ENCODE measurements at regions not wholly inside any gene's neighbourhood (a gene's known extent, or its start where the extent isn't known, plus 50 kb on each side); places are given as distances from the start of the nearest gene placed in this dataset.

- Histone ChIP-seq H3K4me3 (ENCODE audit: severe bottlenecking) (no peak overlapping the region), H3K9me3 (ENCODE audit: severe bottlenecking) (no peaks in the 10 kb centered on the region), H3K27ac (ENCODE audit: poor library complexity, severe bottlenecking) (no peak overlapping the region), H3K27me3 (ENCODE audit: insufficient read depth, poor library complexity, severe bottlenecking) (no peaks in the 10 kb centered on the region), H3K36me3 (ENCODE audit: low read depth) (no peaks in the 10 kb centered on the region), H3K4me1 (ENCODE audit: insufficient read depth, poor library complexity, severe bottlenecking) (peaks cover under 1% of the 10 kb centered on the region)
- no peak for TF ChIP-seq CTCF (IDR thresholded peaks at IDR 0.05; ENCODE audit: poor library complexity, severe bottlenecking)
- ATAC-seq (ENCODE audit: low read depth) (no peak), DNase-seq (ENCODE audit: low spot score) (no peak)
Observed at GRCh38 chr13:72120632-72121031, 253.6 kb upstream of the DACH1 start.

GRCh38 chr13:72113931-72114330, 246.9 kb upstream of the DACH1 start:
- no peaks in the 10 kb centered on the region for H3K9me3 ChIP-seq (ENCODE audit: severe bottlenecking)
- H3K36me3 ChIP-seq (ENCODE audit: low read depth) = no peaks in the 10 kb centered on the region
- H3K27ac ChIP-seq (ENCODE audit: poor library complexity, severe bottlenecking) = no peak overlapping the region
- peaks cover 15% of the 10 kb centered on the region for H3K4me1 ChIP-seq (ENCODE audit: insufficient read depth, poor library complexity, severe bottlenecking)
- DNase-seq (ENCODE audit: low spot score) = no peak
- no peak for ATAC-seq (ENCODE audit: low read depth)
- TF ChIP-seq CTCF (IDR thresholded peaks at IDR 0.05; ENCODE audit: poor library complexity, severe bottlenecking) = no peak
- no peak overlapping the region for H3K4me3 ChIP-seq (ENCODE audit: severe bottlenecking)
- H3K27me3 ChIP-seq (ENCODE audit: insufficient read depth, poor library complexity, severe bottlenecking) = no peaks in the 10 kb centered on the region

GRCh38 chr13:72113076-72113475, 246.1 kb upstream of the DACH1 start:
- H3K36me3 ChIP-seq (ENCODE audit: low read depth) = no peaks in the 10 kb centered on the region
- DNase-seq (ENCODE audit: low spot score) (no peak), ATAC-seq (ENCODE audit: low read depth) (no peak)
- H3K4me3 ChIP-seq (ENCODE audit: severe bottlenecking) = no peak overlapping the region
- H3K4me1 ChIP-seq (ENCODE audit: insufficient read depth, poor library complexity, severe bottlenecking) = peaks cover 15% of the 10 kb centered on the region
- no peak for TF ChIP-seq CTCF (IDR thresholded peaks at IDR 0.05; ENCODE audit: poor library complexity, severe bottlenecking)
- H3K27me3 ChIP-seq (ENCODE audit: insufficient read depth, poor library complexity, severe bottlenecking) = no peaks in the 10 kb centered on the region
- H3K27ac ChIP-seq (ENCODE audit: poor library complexity, severe bottlenecking) = no peak overlapping the region
- H3K9me3 ChIP-seq (ENCODE audit: severe bottlenecking) = no peaks in the 10 kb centered on the region

GRCh38 chr13:72112216-72112615, 245.2 kb upstream of the DACH1 start:
- no peaks in the 10 kb centered on the region for H3K27me3 ChIP-seq (ENCODE audit: insufficient read depth, poor library complexity, severe bottlenecking)
- H3K4me3 ChIP-seq (ENCODE audit: severe bottlenecking) = no peak overlapping the region

More at GRCh38 chr13:72112216-72112615, 245.2 kb upstream of the DACH1 start:
- DNase-seq (ENCODE audit: low spot score) (no peak), ATAC-seq (ENCODE audit: low read depth) (no peak)
- no peaks in the 10 kb centered on the region for H3K9me3 ChIP-seq (ENCODE audit: severe bottlenecking)
- peaks cover 15% of the 10 kb centered on the region for H3K4me1 ChIP-seq (ENCODE audit: insufficient read depth, poor library complexity, severe bottlenecking)
- no peak overlapping the region for H3K27ac ChIP-seq (ENCODE audit: poor library complexity, severe bottlenecking)
- TF ChIP-seq CTCF (IDR thresholded peaks at IDR 0.05; ENCODE audit: poor library complexity, severe bottlenecking) = no peak
- no peaks in the 10 kb centered on the region for H3K36me3 ChIP-seq (ENCODE audit: low read depth)
